Liver (tissue), 8 donors: ENCODE measurements at regions not wholly inside any gene's neighbourhood (a gene's known extent, or its start where the extent isn't known, plus 50 kb on each side); places are given as distances from the start of the nearest gene placed in this dataset.

Experiments used
- DNase-seq: peaks from one replicate; pipeline ENCODE4 v3.0.0-alpha.2; 2017; ENCODE audit warnings: low spot score
- H3K27ac ChIP-seq, 2 donors: one replicate each; pipeline ENCODE4 v1.7.0; 2013; ENCODE audit warnings: inconsistent platforms in 2 of 2, low read length in 2 of 2, control low read depth in 1 of 2, low read depth in 1 of 2, mild to moderate bottlenecking in 1 of 2
- H3K27me3 ChIP-seq, 4 donors: one replicate each; pipeline versions ENCODE4 v1.6.1 to v1.7.0; 2013; ENCODE audit warnings: low read length in 3 of 4, inconsistent platforms in 1 of 4, mild to moderate bottlenecking in 1 of 4, moderate library complexity in 1 of 4; ENCODE audit not compliant: control insufficient read depth in 4 of 4, insufficient read depth in 4 of 4
- H3K36me3 ChIP-seq, 4 donors: one replicate each; pipeline versions ENCODE4 v1.6.1 to v1.7.0; 2013; ENCODE audit warnings: low read length in 3 of 4, mild to moderate bottlenecking in 3 of 4, low read depth in 1 of 4, moderate library complexity in 1 of 4; ENCODE audit not compliant: control insufficient read depth in 4 of 4, insufficient read depth in 3 of 4
- H3K4me1 ChIP-seq, 4 donors: one replicate each; pipeline versions ENCODE4 v1.6.1 to v1.7.0; 2013; ENCODE audit warnings: low read length in 3 of 4, mild to moderate bottlenecking in 3 of 4, moderate library complexity in 1 of 4; ENCODE audit not compliant: control insufficient read depth in 4 of 4, insufficient read depth in 4 of 4
- H3K4me3 ChIP-seq, 3 donors: one replicate each; pipeline versions ENCODE4 v1.6.1 to v1.7.0; 2013; ENCODE audit warnings: low read length in 3 of 3, control low read depth in 1 of 3, low read depth in 1 of 3, mild to moderate bottlenecking in 1 of 3
- H3K9ac ChIP-seq, 2 donors: one replicate each; pipeline ENCODE4 v1.7.0; 2013; ENCODE audit warnings: low read length in 2 of 2, mild to moderate bottlenecking in 2 of 2, moderate library complexity in 2 of 2, control low read depth in 1 of 2, low read depth in 1 of 2
- H3K9me3 ChIP-seq, 4 donors: one replicate each; pipeline versions ENCODE4 v1.6.1 to v1.7.0; 2013; ENCODE audit warnings: low read length in 3 of 4; ENCODE audit not compliant: control insufficient read depth in 4 of 4
- ATF3 ChIP-seq: IDR thresholded peaks from 2 replicates; pipeline ENCODE4 v1.6.1; 2016; ENCODE audit warnings: antibody characterized with exemption
- CTCF ChIP-seq: fragments of 150-350 bp; IDR thresholded peaks from 2 replicates; pipeline ENCODE4 v1.5.1; 2017; ENCODE audit warnings: improper control_type of control experiment, low read depth, low read length; ENCODE audit not compliant: missing input control
- GABPA ChIP-seq, 2 donors: IDR thresholded peaks in 1 of 2; conservative IDR thresholded peaks in 1 of 2; 2 replicates each; pipeline ENCODE4 v1.6.1; 2016; ENCODE audit warnings: antibody characterized with exemption in 2 of 2, mild to moderate bottlenecking in 1 of 2, moderate library complexity in 1 of 2
- HNF4G ChIP-seq: IDR thresholded peaks from 2 replicates; pipeline ENCODE4 v1.6.1; 2016; ENCODE audit warnings: antibody characterized with exemption
- JUND ChIP-seq, 2 donors: IDR thresholded peaks; 2 replicates each; pipeline ENCODE4 v1.6.1; 2016; ENCODE audit warnings: antibody characterized with exemption in 2 of 2
- MAX ChIP-seq: IDR thresholded peaks from 2 replicates; pipeline ENCODE4 v1.6.1; 2016; ENCODE audit warnings: antibody characterized with exemption
- NR2F2 ChIP-seq: IDR thresholded peaks from 2 replicates; pipeline ENCODE4 v1.6.1; 2016; ENCODE audit warnings: antibody characterized with exemption
- RAD21 ChIP-seq, 2 donors: IDR thresholded peaks; 2 replicates each; pipeline ENCODE4 v1.6.1; 2016; ENCODE audit warnings: antibody characterized with exemption in 2 of 2, mild to moderate bottlenecking in 2 of 2
- REST ChIP-seq: IDR thresholded peaks from 2 replicates; pipeline ENCODE4 v1.6.1; 2016; ENCODE audit warnings: antibody characterized with exemption, mild to moderate bottlenecking
- SP1 ChIP-seq: IDR thresholded peaks from 2 replicates; pipeline ENCODE4 v1.6.1; 2018; ENCODE audit warnings: antibody characterized with exemption, mild to moderate bottlenecking
- TAF1 ChIP-seq: conservative IDR thresholded peaks from 2 replicates; pipeline ENCODE4 v1.6.1; 2016; ENCODE audit warnings: antibody characterized with exemption, mild to moderate bottlenecking
- WGBS: extraction: QIAGEN DNeasy Blood & Tissue Kit; methylation state at CpG from one replicate; pipeline ENCODE4 v1.1.7; 2013; 5-methylcytosine and 5-hydroxymethylcytosine counted together
- donor health status: healthy.
- donor health status: healthy.
- donor health status: healthy.
- donor health status: healthy.
- donor health status: healthy.

- no peak overlapping the region for H3K27ac ChIP-seq
- H3K9ac ChIP-seq: no peak overlapping the region
- 71% methylated on average over 6 of the region's 6 CpGs for WGBS
These were observed 163.2 kb upstream of the FAM9B start for GRCh38 chrX:9196961-9197640.

More at GRCh38 chrX:9196961-9197640, 163.2 kb upstream of the FAM9B start:
- no peak overlapping the region for H3K4me3 ChIP-seq
- no peak for TF ChIP-seq JUND (IDR thresholded peaks at IDR 0.05)
- no peak for TF ChIP-seq TAF1
- TF ChIP-seq MAX: no peak
- TF ChIP-seq SP1: no peak
- no peak for TF ChIP-seq REST
- TF ChIP-seq NR2F2: no peak
- TF ChIP-seq RAD21 (IDR thresholded peaks at IDR 0.05): no peak
- no peak for TF ChIP-seq CTCF
- TF ChIP-seq HNF4G: no peak
- no peak for TF ChIP-seq GABPA (IDR thresholded peaks at IDR 0.05 in 1 of 2, conservative IDR thresholded peaks at IDR 0.05 in 1 of 2)
- no peak for TF ChIP-seq ATF3
- no peak for DNase-seq
- H3K4me1 ChIP-seq: no peaks in the 10 kb centered on the region
- no peaks in the 10 kb centered on the region for H3K9me3 ChIP-seq
- no peaks in the 10 kb centered on the region for H3K36me3 ChIP-seq
- H3K27me3 ChIP-seq: no peaks in the 10 kb centered on the region
